ENCODE measurements at regions not wholly inside any gene's neighbourhood (a gene's known extent, or its start where the extent isn't known, plus 50 kb on each side); places are given as distances from the start of the nearest gene placed in this dataset.

DNA sequence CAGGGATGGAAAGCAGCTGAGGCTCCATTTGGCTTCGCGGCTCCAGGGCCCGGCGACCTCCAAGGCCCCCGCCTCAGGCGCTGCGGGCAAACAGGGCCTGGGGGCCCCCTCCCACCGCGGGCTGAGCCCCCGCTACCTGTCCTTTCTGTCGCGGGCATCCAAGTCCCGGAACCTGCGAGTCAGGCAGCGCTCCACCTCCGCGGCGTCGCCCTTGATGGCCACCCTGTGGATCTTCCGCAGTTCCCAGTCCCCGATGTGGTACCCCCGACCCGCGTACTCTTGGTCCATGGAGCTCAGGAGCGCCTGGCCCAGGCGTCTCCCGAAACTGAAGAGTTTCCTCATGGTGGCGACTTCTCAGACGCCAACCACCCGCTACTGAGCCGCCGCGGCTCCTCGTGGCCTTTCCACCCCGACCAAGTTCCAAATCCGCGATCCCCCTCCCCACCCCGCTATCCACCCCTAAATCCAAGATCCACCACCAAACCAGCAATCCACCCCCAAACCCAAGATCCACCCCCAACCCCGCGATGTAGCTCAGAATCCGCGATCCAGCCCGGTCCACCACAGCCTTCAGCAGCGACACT lies 86.5 kb upstream of the CCDC180 start:
- no peak overlapping the region for H3K23ac ChIP-seq (ENCODE audit: insufficient read length)
- H3K4me3 ChIP-seq (ENCODE audit: extremely low read depth in 1 of 4, insufficient read depth in 2 of 4, low read depth in 3 of 4, low read length in 4 of 4): peak overlapping the region; percentile 65 to 98 (median 82)
- peak overlapping the region; percentile 89 for H4K91ac ChIP-seq (replicated peaks; ENCODE audit: insufficient read length, low read length)
- H3K18ac ChIP-seq (ENCODE audit: extremely low read depth, low read length): peak overlapping the region; percentile 90
- H3K36me3 ChIP-seq (ENCODE audit: control insufficient read depth in 2 of 4, insufficient read depth in 4 of 4, low read length in 3 of 4): peaks cover 0 to 6% (median 1%) of the 10 kb centered on the region in 4 experiments; a peak in 2 of 8 replicates
- POLR2A ChIA-PET (ENCODE audit: partially characterized antibody): interaction anchor here (0.7 to 7.1 kb wide), 33 partner anchors 9 to 548 kb away, joined by 3 to 134 read pairs (median 4); partner anchors contain the start of genes CCDC180 and ZNF782
- H3K79me2 ChIP-seq (ENCODE audit: control insufficient read depth in 1 of 2, insufficient read depth in 2 of 2, low read length in 2 of 2): peaks cover 0 to 61% of the 10 kb centered on the region in 2 experiments; a peak in 2 of 4 replicates
- FAIRE-seq (no peak), DNase-seq (ENCODE audit: low read depth in 1 of 2, low spot score in 2 of 2) (peak in 1 of 2 experiments; percentile 63)
- no peaks in the 10 kb centered on the region for H4K20me1 ChIP-seq (replicated peaks in 1 of 2; ENCODE audit: control insufficient read depth in 1 of 2, insufficient read depth in 2 of 2, low read length in 2 of 2)
- H3K9me3 ChIP-seq (ENCODE audit: insufficient read depth in 2 of 2, low read depth in 1 of 2, low read length in 1 of 2): no peaks in the 10 kb centered on the region
- CTCF ChIA-PET (ENCODE audit: partially characterized antibody): no interaction called here
- no peaks in the 10 kb centered on the region for H3K23me2 ChIP-seq (ENCODE audit: low read depth, low read length)
- no peak overlapping the region for H3K14ac ChIP-seq (ENCODE audit: insufficient read length)
- peak overlapping the region; percentile 85; the same call in 1 of the 2 replicates for H4K8ac ChIP-seq (ENCODE audit: extremely low read depth, insufficient read depth, low read length)
- H2BK15ac ChIP-seq (ENCODE audit: low read length): no peak overlapping the region
- H3K4me2 ChIP-seq (ENCODE audit: insufficient read depth in 1 of 2, low read depth in 2 of 2, low read length in 2 of 2): peak overlapping the region; percentile 63 to 66
- H2AK5ac ChIP-seq (ENCODE audit: low read depth, low read length): no peak overlapping the region
- H2BK12ac ChIP-seq (ENCODE audit: low read depth, low read length): no peak overlapping the region
- no peak overlapping the region for H3K4ac ChIP-seq (replicated peaks; ENCODE audit: insufficient read length, low read depth, low read length)
- peak overlapping the region; percentile 97 for H4K5ac ChIP-seq (ENCODE audit: insufficient read length, low read depth, low read length)
- peak overlapping the region; percentile 92 for H2BK5ac ChIP-seq (ENCODE audit: low read depth, low read length)
- no peaks in the 10 kb centered on the region for H3K27me3 ChIP-seq (replicated peaks in 1 of 4; ENCODE audit: control insufficient read depth in 3 of 4, extremely low read depth in 1 of 4, insufficient read depth in 3 of 4, low read length in 3 of 4)
- H3K4me1 ChIP-seq (replicated peaks in 1 of 4; ENCODE audit: control insufficient read depth in 3 of 4, insufficient read depth in 4 of 4, low read length in 3 of 4): no peaks in the 10 kb centered on the region
- peak overlapping the region; percentile 96 for H3K27ac ChIP-seq (ENCODE audit: low read depth, low read length)
- H2BK20ac ChIP-seq (ENCODE audit: low read length): no peak overlapping the region
- H3K79me1 ChIP-seq (ENCODE audit: low read depth, low read length): no peaks in the 10 kb centered on the region
- peak overlapping the region; percentile 79 for H3K56ac ChIP-seq (replicated peaks; ENCODE audit: insufficient read length, low read depth, low read length)
- peak overlapping the region; percentile 86 to 99 (median 93) for H3K9ac ChIP-seq (replicated peaks in 1 of 4; ENCODE audit: extremely low read depth in 1 of 4, low read depth in 3 of 4, low read length in 3 of 4)
- WGBS, 2 experiments (ENCODE audit: extremely low coverage in 1 of 2, insufficient coverage in 1 of 2, insufficient read length in 1 of 2, insufficient replicate concordance in 2 of 2, low coverage in 1 of 2, low lambda C conversion rate in 2 of 2, missing lambda C conversion rate in 1 of 2): 1% methylated on average over 42 of the region's 44 CpGs; no CpG with 5 or more reads in 1 of the 2 experiments
- no peak overlapping the region for H2AFZ ChIP-seq (ENCODE audit: low read length)
- H2BK120ac ChIP-seq (replicated peaks; ENCODE audit: low read depth, low read length): no peak overlapping the region
- no peak for TF ChIP-seq CEBPB (IDR thresholded peaks at IDR 0.05; ENCODE audit: low read depth, low read length)
- TF ChIP-seq BACH1 (IDR thresholded peaks at IDR 0.05; ENCODE audit: low read length): no peak
- TF ChIP-seq, protein P1, sequence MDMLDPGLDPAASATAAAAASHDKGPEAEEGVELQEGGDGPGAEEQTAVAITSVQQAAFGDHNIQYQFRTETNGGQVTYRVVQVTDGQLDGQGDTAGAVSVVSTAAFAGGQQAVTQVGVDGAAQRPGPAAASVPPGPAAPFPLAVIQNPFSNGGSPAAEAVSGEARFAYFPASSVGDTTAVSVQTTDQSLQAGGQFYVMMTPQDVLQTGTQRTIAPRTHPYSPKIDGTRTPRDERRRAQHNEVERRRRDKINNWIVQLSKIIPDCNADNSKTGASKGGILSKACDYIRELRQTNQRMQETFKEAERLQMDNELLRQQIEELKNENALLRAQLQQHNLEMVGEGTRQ (IDR thresholded peaks at IDR 0.05; ENCODE audit: low read length): no peak
- no peak for TF ChIP-seq GABPA (IDR thresholded peaks at IDR 0.05; ENCODE audit: borderline replicate concordance, insufficient read depth, low read length)
- no peak for TF ChIP-seq SUZ12 (IDR thresholded peaks at IDR 0.05; ENCODE audit: low read length)
- peak; percentile 47 to 70; a peak in 2 of 3 replicates for TF ChIP-seq POLR2A (IDR thresholded peaks at IDR 0.05; ENCODE audit: control extremely low read depth in 1 of 2, low read depth in 2 of 2, low read length in 2 of 2)
- TF ChIP-seq EGR1 (IDR thresholded peaks at IDR 0.05; ENCODE audit: borderline replicate concordance, low read depth, low read length): no peak
- TF ChIP-seq CHD2 (IDR thresholded peaks at IDR 0.05; ENCODE audit: low read length): no peak
- TF ChIP-seq RBBP5 (IDR thresholded peaks at IDR 0.05; ENCODE audit: borderline replicate concordance, low read depth, low read length): no peak
- TF ChIP-seq TAF1 (IDR thresholded peaks at IDR 0.05; ENCODE audit: low read depth, low read length): no peak
- TF ChIP-seq CTBP2 (IDR thresholded peaks at IDR 0.05; ENCODE audit: borderline replicate concordance, insufficient read depth, insufficient read length, low read length): no peak
- TF ChIP-seq CHD1 (IDR thresholded peaks at IDR 0.05; ENCODE audit: low read depth, low read length): peak; percentile 6; the same call in 1 of the 2 replicates
- TF ChIP-seq JUND (IDR thresholded peaks at IDR 0.05; ENCODE audit: low read length): no peak
- TF ChIP-seq JUN (IDR thresholded peaks at IDR 0.05; ENCODE audit: low read depth, low read length): no peak

All from H1 (cell line).